Karpas-422 (cell line): ENCODE measurements at regions not wholly inside any gene's neighbourhood (a gene's known extent, or its start where the extent isn't known, plus 50 kb on each side); places are given as distances from the start of the nearest gene placed in this dataset.

ENCODE experiments used
- DNase-seq: peaks from one replicate; pipeline ENCODE4 v3.0.0-alpha.2; 2015
- H2AFZ ChIP-seq: fragments of 200-600 bp; sonication (generic); 2 replicates; pipeline ENCODE4 v1.6.1; 2014; ENCODE audit warnings: antibody characterized with exemption, low read length, mixed read lengths
- H3K27ac ChIP-seq: fragments of 200-600 bp; sonication (generic); 2 replicates; pipeline ENCODE4 v1.5.1; 2014; ENCODE audit warnings: mild to moderate bottlenecking, low read length, moderate library complexity
- H3K27me3 ChIP-seq: fragments of 200-600 bp; sonication (generic); 2 replicates; pipeline ENCODE4 v1.6.1; 2014; ENCODE audit warnings: low read length, mixed read lengths
- H3K36me3 ChIP-seq: fragments of 200-600 bp; sonication (generic); 2 replicates; pipeline ENCODE4 v1.6.1; 2014; ENCODE audit warnings: low read length, mixed read lengths; ENCODE audit not compliant: insufficient read depth
- H3K4me1 ChIP-seq: fragments of 200-600 bp; sonication (generic); 2 replicates; pipeline ENCODE4 v1.6.1; 2014; ENCODE audit warnings: mild to moderate bottlenecking, low read length, mixed read lengths
- H3K4me2 ChIP-seq: fragments of 200-600 bp; sonication (generic); 2 replicates; pipeline ENCODE4 v1.6.1; 2014; ENCODE audit warnings: low read length, low read depth, mild to moderate bottlenecking; ENCODE audit not compliant: poor library complexity, severe bottlenecking
- H3K4me3 ChIP-seq: fragments of 200-600 bp; sonication (generic); 2 replicates; pipeline ENCODE4 v1.5.1; 2014; ENCODE audit warnings: mild to moderate bottlenecking, antibody characterized with exemption, low read length, mixed read lengths
- H3K79me2 ChIP-seq: fragments of 200-600 bp; sonication (generic); 2 replicates; pipeline ENCODE4 v1.6.1; 2014; ENCODE audit warnings: mild to moderate bottlenecking, low read length, mixed read lengths
- H3K9ac ChIP-seq: fragments of 200-600 bp; sonication (generic); 2 replicates; pipeline ENCODE4 v1.6.0; 2014; ENCODE audit warnings: low read length
- H3K9me2 ChIP-seq: fragments of 200-600 bp; sonication (generic), shearing (Covaris generic); replicated peaks from 2 replicates; pipeline ENCODE4 v1.6.0; 2014; ENCODE audit warnings: mild to moderate bottlenecking, low read length, moderate library complexity; ENCODE audit not compliant: insufficient read depth
- H3K9me3 ChIP-seq: fragments of 300-700, 200-600 bp; sonication (generic); 2 replicates; pipeline ENCODE4 v1.6.1; 2014; ENCODE audit warnings: low read length, mixed read lengths
- H4K20me1 ChIP-seq: fragments of 200-600 bp; sonication (generic); 2 replicates; pipeline ENCODE4 v1.6.1; 2014; ENCODE audit warnings: mild to moderate bottlenecking, antibody characterized with exemption, low read length, low read depth; ENCODE audit not compliant: insufficient read depth

DNA sequence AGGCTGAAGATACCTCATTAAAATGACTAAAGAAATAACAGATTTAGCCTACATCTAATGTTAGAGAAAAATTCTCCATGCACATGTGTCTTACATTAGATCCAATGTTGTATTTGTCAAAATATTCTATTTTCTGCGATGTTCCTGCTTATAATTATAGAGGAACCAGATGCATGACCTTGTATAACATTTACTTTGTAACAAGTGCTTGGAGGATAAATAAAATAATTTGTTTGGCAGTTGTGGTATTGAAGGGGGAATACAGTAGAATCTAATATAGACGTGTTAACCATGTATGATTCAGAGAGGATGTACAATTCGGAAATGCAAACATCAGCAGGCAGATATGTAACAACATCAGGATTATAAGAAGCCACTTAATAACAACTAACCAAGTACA is 922.2 kb downstream of the TUSC7 start:
- Histone ChIP-seq H3K27me3 (no peaks in the 10 kb centered on the region), H3K4me2 (no peak overlapping the region), H3K79me2 (no peaks in the 10 kb centered on the region), H3K36me3 (no peaks in the 10 kb centered on the region), H3K4me1 (no peaks in the 10 kb centered on the region), H3K4me3 (no peak overlapping the region), H3K9me3 (no peaks in the 10 kb centered on the region), H4K20me1 (no peaks in the 10 kb centered on the region), H3K9ac (no peak overlapping the region), H3K27ac (no peak overlapping the region), H2AFZ (no peak overlapping the region), H3K9me2 (no peaks in the 10 kb centered on the region)
- DNase-seq: no peak

GRCh38 chr3:117632191-117632590 is 922.6 kb downstream of the TUSC7 start:
- DNase-seq: no peak
- Histone ChIP-seq H3K79me2 (no peaks in the 10 kb centered on the region), H3K9ac (no peak overlapping the region)

DNA sequence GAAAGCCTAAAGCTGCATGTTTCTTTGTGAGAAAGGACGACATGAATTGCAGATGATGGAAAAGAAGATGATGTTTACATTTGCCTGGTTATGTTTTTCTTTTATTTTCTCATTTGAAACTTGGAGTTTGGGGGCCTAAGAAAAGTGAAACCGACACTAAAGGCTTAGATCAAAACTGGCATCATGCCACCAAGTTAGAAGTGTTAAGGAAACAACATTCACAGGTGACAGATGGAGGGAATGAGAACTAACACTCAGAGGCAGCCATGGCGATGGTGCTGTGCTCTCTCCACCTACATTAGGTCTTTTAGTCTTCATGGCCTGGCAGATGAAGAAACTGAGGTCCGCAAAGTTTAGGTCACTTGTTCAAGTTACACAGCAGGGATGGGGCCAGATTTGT is 923.6 kb downstream of the TUSC7 start:
- no peaks in the 10 kb centered on the region for H3K9me2 ChIP-seq
- H3K27me3 ChIP-seq: no peaks in the 10 kb centered on the region
- no peaks in the 10 kb centered on the region for H3K36me3 ChIP-seq
- no peak overlapping the region for H3K9ac ChIP-seq
- H3K4me1 ChIP-seq: no peaks in the 10 kb centered on the region
- no peak overlapping the region for H3K4me3 ChIP-seq
- no peak overlapping the region for H2AFZ ChIP-seq
- no peak overlapping the region for H3K27ac ChIP-seq
- H3K79me2 ChIP-seq: no peaks in the 10 kb centered on the region
- H4K20me1 ChIP-seq: no peaks in the 10 kb centered on the region
- no peak overlapping the region for H3K4me2 ChIP-seq
- DNase-seq: no peak
- H3K9me3 ChIP-seq: no peaks in the 10 kb centered on the region

More at GRCh38 chr3:117632191-117632590, 922.6 kb downstream of the TUSC7 start:
- H4K20me1 ChIP-seq: no peaks in the 10 kb centered on the region
- no peaks in the 10 kb centered on the region for H3K9me2 ChIP-seq
- no peaks in the 10 kb centered on the region for H3K9me3 ChIP-seq
- H3K27me3 ChIP-seq: no peaks in the 10 kb centered on the region
- H3K27ac ChIP-seq: no peak overlapping the region
- no peaks in the 10 kb centered on the region for H3K36me3 ChIP-seq
- H3K4me3 ChIP-seq: no peak overlapping the region
- H3K4me2 ChIP-seq: no peak overlapping the region
- H2AFZ ChIP-seq: no peak overlapping the region
- no peaks in the 10 kb centered on the region for H3K4me1 ChIP-seq

GRCh38 chr3:117637666-117638065 is 928.1 kb downstream of the TUSC7 start:
- H3K9me2 ChIP-seq: no peaks in the 10 kb centered on the region
- no peaks in the 10 kb centered on the region for H3K79me2 ChIP-seq
- no peaks in the 10 kb centered on the region for H3K4me1 ChIP-seq
- H3K9ac ChIP-seq: no peak overlapping the region
- H3K9me3 ChIP-seq: no peaks in the 10 kb centered on the region
- no peak overlapping the region for H3K4me2 ChIP-seq
- no peaks in the 10 kb centered on the region for H3K36me3 ChIP-seq
- H3K4me3 ChIP-seq: no peak overlapping the region
- no peaks in the 10 kb centered on the region for H3K27me3 ChIP-seq
- H2AFZ ChIP-seq: no peak overlapping the region
- H3K27ac ChIP-seq: no peak overlapping the region
- no peak for DNase-seq
- no peaks in the 10 kb centered on the region for H4K20me1 ChIP-seq

DNA sequence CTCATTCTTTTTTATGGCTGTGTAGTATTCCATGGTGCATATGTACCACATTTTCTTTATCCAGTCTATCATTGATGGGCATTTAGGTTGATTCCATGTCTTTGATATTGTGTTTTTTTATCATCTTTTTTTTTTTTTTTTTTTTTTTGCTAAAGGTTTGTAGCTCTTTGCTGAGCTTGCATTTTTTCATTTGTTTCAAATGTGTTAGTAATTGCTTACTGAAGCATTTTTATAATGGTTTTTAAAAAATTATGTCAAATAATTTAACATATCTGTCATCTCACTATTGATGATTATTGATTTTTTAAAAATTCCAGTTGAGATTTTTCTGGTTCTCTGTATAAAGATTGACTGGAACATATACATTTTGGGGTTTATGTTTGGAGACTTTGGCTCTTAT is 934.6 kb downstream of the TUSC7 start:
- H3K27me3 ChIP-seq: 0 out of 2 replicates have a peak, but pooled peaks cover 2% of the 10 kb centered on the region

GRCh38 chr3:117645561-117646242 is 936.1 kb downstream of the TUSC7 start:
- H3K27me3 ChIP-seq: 0 out of 2 replicates have a peak, but pooled peaks cover 2% of the 10 kb centered on the region

More for the DNA sequence above, 934.6 kb downstream of the TUSC7 start:
- Histone ChIP-seq H3K79me2 (no peaks in the 10 kb centered on the region), H3K36me3 (no peaks in the 10 kb centered on the region), H3K4me2 (no peak overlapping the region), H3K27ac (no peak overlapping the region), H3K9me3 (no peaks in the 10 kb centered on the region), H2AFZ (no peak overlapping the region), H4K20me1 (no peaks in the 10 kb centered on the region), H3K9ac (no peak overlapping the region), H3K4me1 (no peaks in the 10 kb centered on the region), H3K9me2 (no peaks in the 10 kb centered on the region), H3K4me3 (no peak overlapping the region)
- no peak for DNase-seq

GRCh38 chr3:117647435-117647834 is 937.9 kb downstream of the TUSC7 start:
- Histone ChIP-seq H3K4me2 (no peak overlapping the region), H3K79me2 (no peaks in the 10 kb centered on the region), H3K27me3 (0 out of 2 replicates have a peak, but pooled peaks cover 2% of the 10 kb centered on the region), H3K9ac (no peak overlapping the region), H2AFZ (no peak overlapping the region), H3K27ac (no peak overlapping the region), H3K36me3 (no peaks in the 10 kb centered on the region), H3K4me3 (no peak overlapping the region), H3K9me2 (no peaks in the 10 kb centered on the region), H3K4me1 (no peaks in the 10 kb centered on the region), H4K20me1 (no peaks in the 10 kb centered on the region), H3K9me3 (no peaks in the 10 kb centered on the region)
- no peak for DNase-seq

More at GRCh38 chr3:117645561-117646242, 936.1 kb downstream of the TUSC7 start:
- no peaks in the 10 kb centered on the region for H3K9me2 ChIP-seq
- no peak overlapping the region for H3K9ac ChIP-seq
- H3K9me3 ChIP-seq: no peaks in the 10 kb centered on the region
- H3K4me3 ChIP-seq: no peak overlapping the region
- H3K27ac ChIP-seq: no peak overlapping the region
- H3K79me2 ChIP-seq: no peaks in the 10 kb centered on the region
- DNase-seq: no peak
- no peaks in the 10 kb centered on the region for H3K36me3 ChIP-seq
- no peaks in the 10 kb centered on the region for H4K20me1 ChIP-seq
- no peaks in the 10 kb centered on the region for H3K4me1 ChIP-seq
- no peak overlapping the region for H3K4me2 ChIP-seq
- no peak overlapping the region for H2AFZ ChIP-seq

GRCh38 chr3:117651246-117651645 is 941.7 kb downstream of the TUSC7 start:
- no peak for DNase-seq
- Histone ChIP-seq H3K27me3 (no peaks in the 10 kb centered on the region), H3K9me3 (no peaks in the 10 kb centered on the region), H3K9me2 (no peaks in the 10 kb centered on the region), H2AFZ (no peak overlapping the region), H3K36me3 (no peaks in the 10 kb centered on the region), H3K9ac (no peak overlapping the region), H3K27ac (no peak overlapping the region), H3K4me1 (no peaks in the 10 kb centered on the region), H3K4me3 (no peak overlapping the region), H4K20me1 (no peaks in the 10 kb centered on the region), H3K79me2 (no peaks in the 10 kb centered on the region), H3K4me2 (no peak overlapping the region)
